HEK293 (cell line): ENCODE measurements at regions not wholly inside any gene's neighbourhood (a gene's known extent, or its start where the extent isn't known, plus 50 kb on each side); places are given as distances from the start of the nearest gene placed in this dataset.

Experiments used
- CTCF ChIA-PET: fragments of 350-600 bp; formaldehyde crosslinking; extraction: SDS; loops from one replicate; lab custom pipeline; 2021; ENCODE audit warnings: antibody characterized with exemption; lab: Yijun Ruan, JAX
- POLR2A ChIA-PET: fragments of 300-600 bp; formaldehyde crosslinking; extraction: SDS; loops from one replicate; lab custom pipeline; 2020; ENCODE audit warnings: antibody characterized with exemption, inconsistent platforms; lab: Yijun Ruan, JAX
- H3K27ac ChIP-seq: fragments of 200-500 bp; sonication (Bioruptor generic); 2 replicates; pipeline ENCODE4 v1.5.1; 2014; ENCODE audit warnings: low read depth, low read length, control low read depth, inconsistent platforms; ENCODE audit errors: extremely low read depth
- H3K36me3 ChIP-seq, 2 experiments: fragments of 200-500 bp in 1 of 2; sonication (Bioruptor generic) in 1 of 2; 1 replicate in 1 of 2; 2 replicates in 1 of 2; pipeline ENCODE4 v1.5.1; 2014 to 2017; ENCODE audit warnings: inconsistent platforms in 2 of 2, low read length in 2 of 2; ENCODE audit not compliant: control insufficient read depth in 2 of 2, insufficient read depth in 1 of 2
- H3K4me1 ChIP-seq: fragments of 200-500 bp; sonication (Bioruptor generic); 2 replicates; pipeline ENCODE4 v1.5.1; 2014; ENCODE audit warnings: mild to moderate bottlenecking, low read length, inconsistent platforms; ENCODE audit not compliant: control insufficient read depth, insufficient read depth
- H3K4me3 ChIP-seq: 2 replicates; pipeline ENCODE4 v1.5.1; 2011; ENCODE audit warnings: low read depth, mild to moderate bottlenecking, control low read depth, low read length, moderate library complexity
- H3K9me3 ChIP-seq: fragments of 200-500 bp; sonication (Bioruptor generic); 2 replicates; pipeline ENCODE4 v1.5.1; 2014; ENCODE audit warnings: low read depth, low read length, inconsistent platforms; ENCODE audit not compliant: control insufficient read depth, insufficient read depth
- EGR2 ChIP-seq: fragments of 450-650 bp; formaldehyde crosslinking; IDR thresholded peaks from 2 replicates; pipeline ENCODE4 v1.5.1; 2016; ENCODE audit warnings: low read depth, missing biosample characterization, missing genetic modification characterization
- KLF17 ChIP-seq: fragments of 450-650 bp; formaldehyde crosslinking; IDR thresholded peaks from 2 replicates; pipeline ENCODE4 v1.5.1; 2016; ENCODE audit warnings: missing biosample characterization, missing genetic modification characterization
- PRDM6 ChIP-seq: fragments of 450-650 bp; formaldehyde crosslinking; IDR thresholded peaks from 2 replicates; pipeline ENCODE4 v1.5.1; 2017; ENCODE audit warnings: missing biosample characterization, missing genetic modification characterization
- SETDB1 ChIP-seq: IDR thresholded peaks from one replicate; pipeline ENCODE4 v1.6.1; 2017; ENCODE audit warnings: mild to moderate bottlenecking, low read length, moderate library complexity, mixed read lengths; ENCODE audit not compliant: insufficient read length
- ZNF266 ChIP-seq: fragments of 450-650 bp; formaldehyde crosslinking; IDR thresholded peaks from 2 replicates; pipeline ENCODE4 v1.5.1; 2016; ENCODE audit warnings: missing biosample characterization, missing genetic modification characterization, low read depth
- ZNF341 ChIP-seq: fragments of 450-650 bp; formaldehyde crosslinking; IDR thresholded peaks from 2 replicates; pipeline ENCODE4; 2016; ENCODE audit warnings: low read depth, missing biosample characterization, missing genetic modification characterization
- ZNF48 ChIP-seq: fragments of 450-650 bp; formaldehyde crosslinking; IDR thresholded peaks from 2 replicates; pipeline ENCODE4 v1.5.1; 2016; ENCODE audit warnings: missing biosample characterization, missing genetic modification characterization
- ZNF518A ChIP-seq: fragments of 450-650 bp; formaldehyde crosslinking; conservative IDR thresholded peaks from 2 replicates; pipeline ENCODE4 v1.5.1; 2016; ENCODE audit warnings: low read depth, missing biosample characterization, missing genetic modification characterization
- ZNF549 ChIP-seq: fragments of 450-650 bp; IDR thresholded peaks from 2 replicates; pipeline ENCODE4 v1.5.1; 2018; ENCODE audit warnings: missing biosample characterization, missing genetic modification characterization, mild to moderate bottlenecking, inconsistent platforms, moderate library complexity
- ZNF654 ChIP-seq: fragments of 450-650 bp; formaldehyde crosslinking; IDR thresholded peaks from 2 replicates; pipeline ENCODE4 v1.5.1; 2016; ENCODE audit warnings: low read depth, missing biosample characterization, missing genetic modification characterization
- ZNF701 ChIP-seq: fragments of 450-650 bp; formaldehyde crosslinking; IDR thresholded peaks from 2 replicates; pipeline ENCODE4 v1.5.1; 2016; ENCODE audit warnings: missing biosample characterization, missing genetic modification characterization
- ZNF837 ChIP-seq: fragments of 450-650 bp; formaldehyde crosslinking; IDR thresholded peaks from 2 replicates; pipeline ENCODE4 v1.5.1; 2016; ENCODE audit warnings: missing biosample characterization, missing genetic modification characterization
- TF ChIP-seq, protein P1 (sequence below): fragments of 450-650 bp; formaldehyde crosslinking; IDR thresholded peaks from 2 replicates; pipeline ENCODE4 v1.5.0; 2017; ENCODE audit warnings: missing biosample characterization, missing genetic modification characterization, borderline replicate concordance

- Histone ChIP-seq H3K9me3 (no peaks in the 10 kb centered on the region), H3K27ac (no peak overlapping the region), H3K36me3 (no peaks in the 10 kb centered on the region), H3K4me3 (no peak overlapping the region), H3K4me1 (no peaks in the 10 kb centered on the region)
- ChIA-PET CTCF (interaction anchor here (0.7 to 1.1 kb wide), 4 partner anchors 49 to 656 kb away, joined by 3 to 5 read pairs (median 4); no protein-coding TSS in a partner anchor), POLR2A (no interaction called here)
- TF ChIP-seq ZNF654 (tag by site-specific recombination) (peak; percentile 42), ZNF549 (no peak)
- TF ChIP-seq, protein P1, sequence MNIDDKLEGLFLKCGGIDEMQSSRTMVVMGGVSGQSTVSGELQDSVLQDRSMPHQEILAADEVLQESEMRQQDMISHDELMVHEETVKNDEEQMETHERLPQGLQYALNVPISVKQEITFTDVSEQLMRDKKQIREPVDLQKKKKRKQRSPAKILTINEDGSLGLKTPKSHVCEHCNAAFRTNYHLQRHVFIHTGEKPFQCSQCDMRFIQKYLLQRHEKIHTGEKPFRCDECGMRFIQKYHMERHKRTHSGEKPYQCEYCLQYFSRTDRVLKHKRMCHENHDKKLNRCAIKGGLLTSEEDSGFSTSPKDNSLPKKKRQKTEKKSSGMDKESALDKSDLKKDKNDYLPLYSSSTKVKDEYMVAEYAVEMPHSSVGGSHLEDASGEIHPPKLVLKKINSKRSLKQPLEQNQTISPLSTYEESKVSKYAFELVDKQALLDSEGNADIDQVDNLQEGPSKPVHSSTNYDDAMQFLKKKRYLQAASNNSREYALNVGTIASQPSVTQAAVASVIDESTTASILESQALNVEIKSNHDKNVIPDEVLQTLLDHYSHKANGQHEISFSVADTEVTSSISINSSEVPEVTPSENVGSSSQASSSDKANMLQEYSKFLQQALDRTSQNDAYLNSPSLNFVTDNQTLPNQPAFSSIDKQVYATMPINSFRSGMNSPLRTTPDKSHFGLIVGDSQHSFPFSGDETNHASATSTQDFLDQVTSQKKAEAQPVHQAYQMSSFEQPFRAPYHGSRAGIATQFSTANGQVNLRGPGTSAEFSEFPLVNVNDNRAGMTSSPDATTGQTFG (tag by site-specific recombination): no peak
These were observed 203.3 kb upstream of the IMPG1 start for GRCh38 chr6:76275746-76276145.

GRCh38 chr6:76264468-76264867 is 192.0 kb upstream of the IMPG1 start:
- TF ChIP-seq ZNF48: no peak
- no peak for TF ChIP-seq EGR2 (tag by site-specific recombination)
- TF ChIP-seq SETDB1: no peak
- TF ChIP-seq ZNF701 (tag by site-specific recombination): no peak
- TF ChIP-seq ZNF837 (tag by site-specific recombination): no peak
- no peak for TF ChIP-seq KLF17 (tag by site-specific recombination)
- no peak for TF ChIP-seq PRDM6 (tag by site-specific recombination)
- TF ChIP-seq ZNF266 (tag by site-specific recombination): no peak
- no peak for TF ChIP-seq ZNF518A (tag by site-specific recombination)
- TF ChIP-seq ZNF341 (tag by site-specific recombination): no peak
- Histone ChIP-seq H3K36me3 (no peaks in the 10 kb centered on the region), H3K9me3 (no peaks in the 10 kb centered on the region), H3K4me1 (no peaks in the 10 kb centered on the region), H3K4me3 (no peak overlapping the region), H3K27ac (no peak overlapping the region)
- ChIA-PET CTCF (no interaction called here), POLR2A (no interaction called here)
